HG02870 (cell line): ENCODE measurements at regions not wholly inside any gene's neighbourhood (a gene's known extent, or its start where the extent isn't known, plus 50 kb on each side); places are given as distances from the start of the nearest gene placed in this dataset.

ENCODE experiments used
- ATAC-seq: cut with Tn5 transposase; IDR thresholded peaks from one replicate; pipeline ENCODE4 v1.9.1; 2021; ENCODE audit warnings: mild to moderate bottlenecking, moderate library complexity; ENCODE audit not compliant: unreplicated experiment

DNA sequence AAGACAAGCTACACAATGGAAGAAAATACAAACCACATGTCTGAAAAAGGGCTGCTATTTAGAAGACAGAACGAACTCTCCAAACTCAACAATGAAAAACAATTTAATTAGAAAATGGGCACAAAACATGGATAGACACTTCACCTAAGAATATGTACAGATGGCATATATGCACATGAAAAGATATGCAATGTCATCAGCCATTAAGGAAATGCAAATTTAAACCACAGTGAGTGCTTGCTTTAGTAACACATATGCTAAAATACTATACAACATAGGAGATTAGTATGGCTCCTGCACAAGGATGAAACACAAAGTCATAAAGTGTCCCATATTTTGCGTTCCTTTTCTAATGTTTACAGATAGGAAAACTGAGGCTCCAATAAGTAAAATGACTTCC lies 60.4 kb upstream of the FAM83B start:
- ATAC-seq: no peak

DNA sequence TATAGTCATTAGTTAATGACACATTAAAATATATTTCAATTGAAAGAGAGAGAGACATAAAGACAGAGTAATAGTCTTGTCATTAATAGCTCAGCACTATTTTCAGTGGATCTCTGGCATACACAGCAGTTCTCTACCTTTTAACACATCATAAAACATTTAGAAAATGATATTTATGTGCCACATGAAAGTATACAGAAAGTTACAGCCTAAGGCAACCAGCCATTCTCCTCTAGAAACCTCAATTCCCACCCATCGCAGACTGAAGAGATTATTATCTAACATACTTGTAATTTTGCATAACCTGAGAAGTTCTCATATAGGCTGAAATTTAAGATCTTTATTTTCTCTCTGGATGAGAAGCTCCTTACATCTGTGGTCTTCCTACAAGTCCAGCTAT lies 58.7 kb upstream of the FAM83B start:
- no peak for ATAC-seq
